Activated CD4-positive, alpha-beta T cell treated with anti-CD3 and anti-CD28 coated beads for 4 hours (primary cell): ENCODE measurements at regions not wholly inside any gene's neighbourhood (a gene's known extent, or its start where the extent isn't known, plus 50 kb on each side); places are given as distances from the start of the nearest gene placed in this dataset.
"Not testable (repeated sequence)": the region's sequence is repeated elsewhere in the genome, so short reads cannot be mapped to it uniquely, and the experiment has no call there.

Experiments used
- DNase-seq, 2 donors: peaks; one replicate each; pipeline ENCODE4 v3.0.0-alpha.2; 2020

- no peak for DNase-seq
Observed at GRCh38 chr21:20882462-20883407, 115.5 kb upstream of the NCAM2 start.

DNA sequence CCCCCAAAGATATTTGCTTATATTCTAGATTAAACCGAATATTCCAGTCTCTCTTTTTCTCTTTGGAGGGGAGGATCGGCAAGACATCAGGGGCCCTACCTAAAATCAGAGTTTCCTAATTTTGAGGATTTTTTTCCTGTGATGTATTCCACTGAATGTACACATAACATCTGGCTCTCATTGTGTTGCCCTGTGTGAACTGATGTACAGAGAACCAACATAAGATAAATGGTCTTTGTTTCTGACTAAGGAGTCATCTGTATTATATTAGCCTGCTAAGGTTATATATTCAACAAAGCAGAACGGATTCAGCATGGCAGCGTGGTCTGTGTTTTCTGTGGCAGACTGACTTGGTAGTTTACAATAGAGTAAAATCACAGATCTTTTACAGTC, 114.8 kb upstream of the NCAM2 start:
- no peak for DNase-seq

GRCh38 chr21:20902511-20902910, 95.7 kb upstream of the NCAM2 start:
- no peak for DNase-seq

DNA sequence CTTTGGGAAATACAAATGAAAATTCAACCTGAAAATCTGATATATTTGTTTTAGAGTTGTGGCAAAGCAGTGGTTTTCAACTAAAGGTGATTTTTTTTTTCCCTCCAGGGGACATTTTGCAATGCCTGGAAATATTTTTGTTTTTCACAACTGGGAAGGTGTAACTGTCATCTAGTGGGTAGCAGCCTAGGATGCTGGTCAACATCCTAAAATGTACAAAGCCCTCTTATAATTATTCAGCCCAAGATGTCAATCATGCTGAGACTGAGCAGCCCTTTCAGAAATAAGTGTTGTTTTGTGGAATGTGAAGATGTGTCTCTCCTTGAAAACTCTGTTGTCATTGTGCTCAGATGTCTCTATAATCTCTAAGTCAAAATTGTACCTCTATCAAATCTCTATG, 95.2 kb upstream of the NCAM2 start:
- DNase-seq = no peak

GRCh38 chr21:20927555-20927954, 70.7 kb upstream of the NCAM2 start:
- DNase-seq = not testable (repeated sequence)

DNA sequence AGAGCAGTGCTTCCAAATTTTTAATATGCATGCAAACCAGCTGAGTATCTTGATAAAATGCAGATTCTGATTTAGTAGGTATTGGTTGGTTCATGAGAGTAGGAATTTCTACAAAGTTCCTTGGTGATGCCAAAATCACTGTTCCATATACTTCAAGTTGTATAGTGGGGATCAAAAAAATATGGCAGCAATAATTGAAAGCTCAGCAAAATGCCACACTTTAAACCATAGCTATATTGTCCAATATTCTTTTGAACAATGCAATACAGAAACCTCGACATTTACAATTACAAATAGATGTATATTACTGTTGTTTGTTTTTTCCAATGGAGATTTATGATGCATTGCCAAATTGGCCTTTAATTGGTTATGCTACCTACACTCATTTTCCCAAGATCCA, 55.7 kb upstream of the NCAM2 start:
- DNase-seq = no peak

DNA sequence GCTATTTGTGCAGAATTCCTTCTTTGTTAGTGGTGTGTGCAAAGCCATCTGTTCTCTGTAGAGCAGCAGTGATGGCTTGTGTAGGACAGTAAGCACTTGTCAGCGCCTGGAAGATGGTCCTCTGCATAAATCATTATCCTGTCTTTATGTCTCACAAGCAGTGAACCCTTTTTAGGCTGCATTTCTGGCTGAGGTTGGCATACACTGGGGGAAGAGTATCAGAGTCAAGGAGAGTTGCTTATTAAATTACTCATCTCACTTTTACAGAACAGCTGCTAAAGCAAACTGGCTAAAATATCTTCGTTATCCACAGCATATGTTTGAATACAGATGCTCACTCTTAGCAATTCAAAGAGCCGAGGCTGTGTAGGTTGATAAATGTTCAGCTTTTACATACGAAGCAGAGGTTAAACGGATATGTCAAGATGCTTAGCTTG, 54.6 kb upstream of the NCAM2 start:
- DNase-seq = no peak

GRCh38 chr21:20944139-20944538, 54.1 kb upstream of the NCAM2 start:
- no peak for DNase-seq

GRCh38 chr21:20946701-20947100, 51.5 kb upstream of the NCAM2 start:
- DNase-seq = no peak
